ENCODE measurements at regions not wholly inside any gene's neighbourhood (a gene's known extent, or its start where the extent isn't known, plus 50 kb on each side); places are given as distances from the start of the nearest gene placed in this dataset.

GRCh38 chr7:25952261-25953057 is 199.5 kb upstream of the NFE2L3 start:
- peak in 1 of 4 donors; percentile 3 for TF ChIP-seq CTCF (IDR thresholded peaks at IDR 0.05)
- TF ChIP-seq POLR2A (IDR thresholded peaks at IDR 0.05), result peak; percentile 70
